ENCODE measurements at regions not wholly inside any gene's neighbourhood (a gene's known extent, or its start where the extent isn't known, plus 50 kb on each side); places are given as distances from the start of the nearest gene placed in this dataset.

GRCh38 chr14:96638041-96638855 lies 136.1 kb downstream of the PAPOLA start:
- no peak for DNase-seq

GRCh38 chr14:96639550-96639949 lies 137.4 kb downstream of the PAPOLA start:
- DNase-seq: no peak

GRCh38 chr14:96648506-96649326 lies 146.5 kb downstream of the PAPOLA start:
- no peak for DNase-seq

- no peak for DNase-seq
Measured at GRCh38 chr14:96649327-96649601, 147.1 kb downstream of the PAPOLA start.

- no peak for DNase-seq
Measured at GRCh38 chr14:96653597-96653996, 143.6 kb upstream of the VRK1 start.

- no peak for DNase-seq
Measured at GRCh38 chr14:96658611-96659010, 138.6 kb upstream of the VRK1 start.

GRCh38 chr14:96660123-96660522 lies 137.1 kb upstream of the VRK1 start:
- no peak for DNase-seq

GRCh38 chr14:96660667-96661066 lies 136.5 kb upstream of the VRK1 start:
- DNase-seq: no peak

GRCh38 chr14:96661244-96661969 lies 135.8 kb upstream of the VRK1 start:
- no peak for DNase-seq

GRCh38 chr14:96662116-96662970 lies 134.8 kb upstream of the VRK1 start:
- DNase-seq: no peak

- DNase-seq: no peak
Measured at GRCh38 chr14:96663076-96663475, 134.1 kb upstream of the VRK1 start.

GRCh38 chr14:96663491-96664067 lies 133.6 kb upstream of the VRK1 start:
- no peak for DNase-seq

- no peak for DNase-seq
Measured at GRCh38 chr14:96666088-96666487, 131.1 kb upstream of the VRK1 start.

- DNase-seq: no peak
Measured at GRCh38 chr14:96670391-96670790, 126.8 kb upstream of the VRK1 start.

GRCh38 chr14:96671218-96671617 lies 126.0 kb upstream of the VRK1 start:
- DNase-seq: no peak

GRCh38 chr14:96673706-96674105 lies 123.5 kb upstream of the VRK1 start:
- DNase-seq: no peak

GRCh38 chr14:96674121-96674520 lies 123.1 kb upstream of the VRK1 start:
- DNase-seq: no peak

- DNase-seq: no peak
Measured at GRCh38 chr14:96676166-96676565, 121.0 kb upstream of the VRK1 start.

GRCh38 chr14:96681829-96682228 lies 115.4 kb upstream of the VRK1 start:
- DNase-seq: no peak

- DNase-seq: no peak
Measured at GRCh38 chr14:96682401-96682800, 114.8 kb upstream of the VRK1 start.

- DNase-seq: no peak
Measured at GRCh38 chr14:96683562-96684289, 113.5 kb upstream of the VRK1 start.

GRCh38 chr14:96686126-96686525 lies 111.1 kb upstream of the VRK1 start:
- DNase-seq: no peak
